GM12878 (cell line): ENCODE measurements at regions not wholly inside any gene's neighbourhood (a gene's known extent, or its start where the extent isn't known, plus 50 kb on each side); places are given as distances from the start of the nearest gene placed in this dataset.
"Not testable (repeated sequence)": the region's sequence is repeated elsewhere in the genome, so short reads cannot be mapped to it uniquely, and the experiment has no call there.

ENCODE experiments used
- ATAC-seq: fragments of 200-7000 bp; cut with Tn5 transposase; 3 replicates; pipeline ENCODE4 v1.9.1; 2020; ENCODE audit warnings: mild to moderate bottlenecking, moderate library complexity
- BruUV-seq: library from RNA; stranded (reverse); fragments of 400-500 nt; replicated peaks from 2 replicates; lab custom pipeline; 2021; lab: Mats Ljungman, UMichigan
- CTCF ChIA-PET: fragments of 300-600 bp; sonication (Branson Sonifier 250); formaldehyde crosslinking; extraction: SDS; loops from one replicate; lab custom pipeline; 2021; ENCODE audit warnings: inconsistent platforms; lab: Yijun Ruan, JAX
- POLR2A ChIA-PET: fragments of 350-600 bp; formaldehyde crosslinking; extraction: SDS; loops from one replicate; lab custom pipeline; 2021; ENCODE audit warnings: inconsistent platforms; lab: Charles Lee
- RAD21 ChIA-PET: fragments of 300-600 bp; sonication (Branson Sonifier 250); formaldehyde crosslinking; loops from one replicate; lab custom pipeline; 2023; ENCODE audit warnings: antibody characterized with exemption; ENCODE audit not compliant: unreplicated experiment; lab: Charles Lee
- SMC1A ChIA-PET: fragments of 300-600 bp; sonication (Branson Sonifier 250); formaldehyde crosslinking; loops from one replicate; lab custom pipeline; 2023; ENCODE audit not compliant: unreplicated experiment, uncharacterized antibody; lab: Charles Lee
- DNase-seq: peaks from one replicate; pipeline ENCODE4 v3.0.0-alpha.2; 2011; ENCODE audit warnings: low read depth, low spot score
- FAIRE-seq: peaks from 3 replicates; lab custom pipeline; 2011; peaks lifted over from hg19 to GRCh38; lab: Jason Lieb, UNC
- H2AFZ ChIP-seq: 2 replicates; pipeline ENCODE4 v1.6.0; 2011; ENCODE audit warnings: low read depth, low read length, control low read depth; ENCODE audit not compliant: control insufficient read depth
- H3K27ac ChIP-seq: 2 replicates; pipeline ENCODE4 v1.5.1; 2011; ENCODE audit warnings: control low read depth; ENCODE audit not compliant: control insufficient read depth, insufficient read depth
- H3K27me3 ChIP-seq, 2 experiments: replicated peaks in 1 of 2; 2 replicates each; pipeline versions ENCODE4 v1.6.0 to v1.6.1; 2011; ENCODE audit warnings: low read length in 1 of 2; ENCODE audit not compliant: control insufficient read depth in 2 of 2, insufficient read depth in 2 of 2
- H3K36me3 ChIP-seq, 2 experiments: 2 replicates each; pipeline ENCODE4 v1.5.1; 2011; ENCODE audit warnings: low read length in 1 of 2; ENCODE audit not compliant: control insufficient read depth in 2 of 2, insufficient read depth in 2 of 2
- H3K4me1 ChIP-seq: 2 replicates; pipeline ENCODE4 v1.6.1; 2011; ENCODE audit warnings: mild to moderate bottlenecking, low read length, moderate library complexity, mixed read lengths; ENCODE audit not compliant: control insufficient read depth, insufficient read depth
- H3K4me2 ChIP-seq: 2 replicates; pipeline ENCODE4 v1.6.0; 2011; ENCODE audit warnings: control low read depth; ENCODE audit not compliant: control insufficient read depth, insufficient read depth
- H3K4me3 ChIP-seq: fragments of 200-600 bp; sonication (generic); 2 replicates; pipeline ENCODE4 v1.5.1; 2016
- H3K79me2 ChIP-seq: 2 replicates; pipeline ENCODE4 v1.6.0; 2011; ENCODE audit warnings: low read length; ENCODE audit not compliant: control insufficient read depth, insufficient read depth
- H3K9ac ChIP-seq: 2 replicates; pipeline ENCODE4 v1.8.0; 2011; ENCODE audit warnings: low read length, control low read depth, mixed read lengths; ENCODE audit not compliant: control insufficient read depth, insufficient read depth
- H3K9me3 ChIP-seq: replicated peaks from 3 replicates; pipeline ENCODE4 v1.5.1; 2011; ENCODE audit warnings: mild to moderate bottlenecking, low read length; ENCODE audit not compliant: control insufficient read depth, insufficient read depth
- H4K20me1 ChIP-seq: 2 replicates; pipeline ENCODE4 v1.6.0; 2011; ENCODE audit not compliant: control insufficient read depth, insufficient read depth
- ATF3 ChIP-seq: IDR thresholded peaks from 2 replicates; pipeline ENCODE4 v1.6.1; 2011; ENCODE audit warnings: low read depth, mild to moderate bottlenecking, low read length, moderate library complexity, borderline replicate concordance; ENCODE audit errors: extremely low read depth
- HDAC2 ChIP-seq: fragments of 200-600 bp; sonication (generic); IDR thresholded peaks from 2 replicates; pipeline ENCODE4 v1.6.1; 2017
- LARP7 ChIP-seq: fragments of 450-650 bp; IDR thresholded peaks from 2 replicates; pipeline ENCODE4 v1.6.1; 2017; ENCODE audit warnings: mild to moderate bottlenecking
- MYB ChIP-seq: fragments of 150-350 bp; IDR thresholded peaks from 2 replicates; pipeline ENCODE4 v1.6.1; 2014; ENCODE audit warnings: mild to moderate bottlenecking, low read depth, low read length, borderline replicate concordance
- NR2C2 ChIP-seq: IDR thresholded peaks from 2 replicates; pipeline ENCODE4 v1.6.1; 2011; ENCODE audit warnings: borderline replicate concordance, low read depth; ENCODE audit not compliant: control insufficient read depth, insufficient read length
- PAX8 ChIP-seq: fragments of 450-650 bp; IDR thresholded peaks from 2 replicates; pipeline ENCODE4 v1.6.1; 2017; ENCODE audit warnings: mild to moderate bottlenecking, moderate library complexity
- RUNX3 ChIP-seq: IDR thresholded peaks from 2 replicates; pipeline ENCODE4 v1.6.1; 2012; ENCODE audit warnings: low read length, inconsistent platforms
- SIN3A ChIP-seq: IDR thresholded peaks from 2 replicates; pipeline ENCODE4 v1.6.1; 2012; ENCODE audit warnings: low read depth, low read length, improper control_type of control experiment
- SUPT20H ChIP-seq: IDR thresholded peaks from 2 replicates; pipeline ENCODE4 v1.6.1; 2011; ENCODE audit warnings: low read depth, mild to moderate bottlenecking, low read length, moderate library complexity, borderline replicate concordance; ENCODE audit not compliant: control insufficient read depth
- ZBED1 ChIP-seq: IDR thresholded peaks from 2 replicates; pipeline ENCODE4 v1.6.1; 2016; ENCODE audit warnings: borderline replicate concordance
- ZNF24 ChIP-seq: fragments of 450-650 bp; IDR thresholded peaks from 2 replicates; pipeline ENCODE4 v1.6.1; 2017; ENCODE audit warnings: antibody characterized with exemption, mild to moderate bottlenecking
- ZSCAN29 ChIP-seq: fragments of 450-650 bp; IDR thresholded peaks from 2 replicates; pipeline ENCODE4 v1.6.1; 2017; ENCODE audit warnings: mild to moderate bottlenecking, moderate library complexity
- WGBS: methylation state at CpG from one replicate; pipeline ENCODE4 v1.1.6; 2016; ENCODE audit warnings: low lambda C conversion rate; ENCODE audit not compliant: insufficient replicate concordance, insufficient coverage; ENCODE audit errors: missing lambda C conversion rate; 5-methylcytosine and 5-hydroxymethylcytosine counted together
- in situ Hi-C: fragments of 300-500 bp; cut with MboI; formaldehyde crosslinking; loops from 9 replicates; pipeline ENCODE4 v1.14.3; 2018; ENCODE audit warnings: mixed read lengths
- intact Hi-C: fragments of 100-400 bp; cut with micrococcal nuclease; formaldehyde crosslinking; loops from one replicate; pipeline ENCODE4 v1.14.2; 2022; ENCODE audit not compliant: unreplicated experiment

GRCh38 chr13:86355301-86355700 lies 556.1 kb upstream of the SLITRK6 start:
- ChIA-PET RAD21 (no interaction called here), SMC1A (no interaction called here), CTCF (no interaction called here), POLR2A (no interaction called here)
- Histone ChIP-seq H3K36me3 (no peaks in the 10 kb centered on the region), H2AFZ (no peak overlapping the region), H3K27ac (no peak overlapping the region), H3K9me3 (no peaks in the 10 kb centered on the region), H3K4me1 (no peaks in the 10 kb centered on the region)
- DNase-seq, result no peak
- no peak for TF ChIP-seq SIN3A
- TF ChIP-seq LARP7, result no peak
- TF ChIP-seq MYB, result no peak
- no peak for TF ChIP-seq RUNX3
- TF ChIP-seq ZNF24, result no peak
- TF ChIP-seq SUPT20H, result no peak
- no peak for TF ChIP-seq ATF3
- no peak for TF ChIP-seq PAX8
- TF ChIP-seq, all 136 proteins: peak for 0
- ATAC-seq (no peak), FAIRE-seq (no peak)
- Histone ChIP-seq H3K79me2 (no peaks in the 10 kb centered on the region), H4K20me1 (no peaks in the 10 kb centered on the region), H3K4me3 (no peak overlapping the region), H3K27me3 (no peaks in the 10 kb centered on the region), H3K4me2 (no peak overlapping the region), H3K9ac (no peak overlapping the region)
- WGBS, result 0% methylated on average over 2 of the region's 2 CpGs
- BruUV-seq, result no TSS peak
- in situ Hi-C loops, result no loop called here
- intact Hi-C loops, result no loop called here

GRCh38 chr13:86357106-86357505 lies 557.9 kb upstream of the SLITRK6 start:
- BruUV-seq, result no TSS peak
- in situ Hi-C loops (no loop called here), intact Hi-C loops (no loop called here)
- H3K36me3 ChIP-seq, result no peaks in the 10 kb centered on the region
- no peak overlapping the region for H3K27ac ChIP-seq
- POLR2A ChIA-PET, result no interaction called here
- no peak overlapping the region for H3K9ac ChIP-seq
- H4K20me1 ChIP-seq, result no peaks in the 10 kb centered on the region
- no peak overlapping the region for H3K4me2 ChIP-seq
- DNase-seq (no peak), ATAC-seq (no peak), FAIRE-seq (no peak)
- H3K9me3 ChIP-seq, result no peaks in the 10 kb centered on the region
- no peaks in the 10 kb centered on the region for H3K27me3 ChIP-seq
- TF ChIP-seq NR2C2, result no peak
- TF ChIP-seq HDAC2, result no peak
- no peak for TF ChIP-seq ZSCAN29
- TF ChIP-seq ZBED1, result no peak
- TF ChIP-seq SUPT20H, result no peak
- 0% methylated on average over 1 of the region's 1 CpG for WGBS
- no peaks in the 10 kb centered on the region for H3K79me2 ChIP-seq
- H3K4me1 ChIP-seq, result no peaks in the 10 kb centered on the region
- no peak overlapping the region for H3K4me3 ChIP-seq
- RAD21 ChIA-PET, result no interaction called here
- CTCF ChIA-PET, result no interaction called here
- no peak overlapping the region for H2AFZ ChIP-seq
- SMC1A ChIA-PET, result no interaction called here

- SMC1A ChIA-PET, result interaction anchor here (1.0 kb wide), 1 partner anchor 18 kb away, joined by 3 read pairs; no protein-coding TSS in a partner anchor
- H3K4me2 ChIP-seq, H3K9ac ChIP-seq, DNase-seq, H3K27me3 ChIP-seq, H3K4me3 ChIP-seq, RAD21 ChIA-PET, H3K36me3 ChIP-seq, in situ Hi-C loops, BruUV-seq, POLR2A ChIA-PET, H3K4me1 ChIP-seq, intact Hi-C loops, ATAC-seq, CTCF ChIA-PET, H3K9me3 ChIP-seq, H2AFZ ChIP-seq, H4K20me1 ChIP-seq, H3K27ac ChIP-seq, H3K79me2 ChIP-seq, FAIRE-seq: not testable (repeated sequence)
- WGBS, result 85% methylated on average over 5 of the region's 5 CpGs
Measured at GRCh38 chr13:86363749-86364148, 564.5 kb upstream of the SLITRK6 start.
